B cell (primary cell): ENCODE measurements at regions not wholly inside any gene's neighbourhood (a gene's known extent, or its start where the extent isn't known, plus 50 kb on each side); places are given as distances from the start of the nearest gene placed in this dataset.

Source experiments
- ATAC-seq: fragments of 200-7000 bp; cut with Tn5 transposase; one replicate; pipeline ENCODE4 v1.10.0; 2021; ENCODE audit warnings: low read depth, mild to moderate bottlenecking, moderate number of reproducible peaks, moderate library complexity
- CTCF ChIA-PET: fragments of 350-600 bp; sonication (Branson Sonifier 250); formaldehyde crosslinking; loops from one replicate; lab custom pipeline; 2021; ENCODE audit warnings: antibody characterized with exemption, inconsistent platforms; lab: Charles Lee
- POLR2A ChIA-PET: fragments of 350-600 bp; sonication (Branson Sonifier 250); formaldehyde crosslinking; loops from one replicate; lab custom pipeline; 2021; ENCODE audit warnings: antibody characterized with exemption; lab: Charles Lee
- DNase-seq: peaks from one replicate; pipeline ENCODE4 v3.0.0; 2013
- H2AFZ ChIP-seq: 2 replicates; pipeline ENCODE4 v1.6.1; 2012; ENCODE audit warnings: mild to moderate bottlenecking, low read depth, low read length; ENCODE audit not compliant: insufficient read depth, poor library complexity, severe bottlenecking
- H3K27ac ChIP-seq, 2 donors: 1 replicate in 1 of 2; 2 replicates in 1 of 2; pipeline ENCODE4 v1.5.1; 2012 to 2013; ENCODE audit warnings: low read length in 2 of 2, mild to moderate bottlenecking in 2 of 2, moderate library complexity in 1 of 2
- H3K27me3 ChIP-seq, 4 experiments: fragments of 200-600 bp in 1 of 4; sonication (generic) in 1 of 4; replicated peaks in 1 of 4; 1 replicate in 2 of 4; 2 replicates in 2 of 4; pipeline versions ENCODE4 v1.6.1 to v1.7.0; 2013 to 2016; ENCODE audit warnings: low read length in 3 of 4, mild to moderate bottlenecking in 2 of 4, mixed read lengths in 1 of 4, moderate library complexity in 1 of 4; ENCODE audit not compliant: insufficient read depth in 4 of 4, control insufficient read depth in 3 of 4; ENCODE audit errors: control extremely low read depth in 1 of 4
- H3K36me3 ChIP-seq, 2 experiments: replicated peaks in 1 of 2; 1 replicate in 1 of 2; 2 replicates in 1 of 2; pipeline versions ENCODE4 v1.6.1 to v1.7.1; 2013; ENCODE audit warnings: low read length in 1 of 2; ENCODE audit not compliant: insufficient read depth in 2 of 2, control insufficient read depth in 1 of 2; ENCODE audit errors: control extremely low read depth in 1 of 2, extremely low read depth in 1 of 2
- H3K4me1 ChIP-seq, 2 donors: fragments of 200-600 bp in 1 of 2; sonication (generic) in 1 of 2; 1 replicate in 1 of 2; 2 replicates in 1 of 2; pipeline versions ENCODE4 v1.5.1 to v1.6.1; 2013 to 2017; ENCODE audit warnings: low read length in 2 of 2; ENCODE audit not compliant: control insufficient read depth in 2 of 2, insufficient read depth in 2 of 2
- H3K4me2 ChIP-seq: replicated peaks from 2 replicates; pipeline ENCODE3; 2012; ENCODE audit warnings: mild to moderate bottlenecking, low read depth, low read length; ENCODE audit not compliant: poor library complexity, severe bottlenecking
- H3K4me3 ChIP-seq, 5 experiments: fragments of 200-600 bp in 1 of 5; sonication (generic) in 1 of 5; 1 replicate in 3 of 5; 2 replicates in 2 of 5; pipeline versions ENCODE4 v1.5.1 to v1.7.0; 2011 to 2016; ENCODE audit warnings: low read length in 4 of 5, mild to moderate bottlenecking in 4 of 5, low read depth in 2 of 5, control low read depth in 1 of 5, moderate library complexity in 1 of 5; ENCODE audit not compliant: insufficient read depth in 1 of 5; ENCODE audit errors: control extremely low read depth in 1 of 5, extremely low read depth in 1 of 5
- H3K79me2 ChIP-seq: fragments of 200-600 bp; sonication (generic); one replicate; pipeline ENCODE4 v1.6.0; 2016; ENCODE audit warnings: low read length; ENCODE audit not compliant: control insufficient read depth, insufficient read depth
- H3K9ac ChIP-seq: fragments of 200-600 bp; sonication (generic); 2 replicates; pipeline ENCODE4 v1.6.1; 2017; ENCODE audit warnings: mild to moderate bottlenecking, low read length, moderate library complexity
- H3K9me3 ChIP-seq, 3 donors: one replicate each; pipeline versions ENCODE4 v1.6.1 to v1.7.1; 2013; ENCODE audit warnings: low read length in 2 of 3; ENCODE audit not compliant: control insufficient read depth in 2 of 3, insufficient read depth in 1 of 3; ENCODE audit errors: control extremely low read depth in 1 of 3
- H4K20me1 ChIP-seq: 2 replicates; pipeline ENCODE4 v1.6.0; 2012; ENCODE audit warnings: mild to moderate bottlenecking, low read length; ENCODE audit not compliant: insufficient read depth, control insufficient read depth, poor library complexity, severe bottlenecking
- H3K27ac Mint-ChIP-seq: one replicate; pipeline ENCODE4 v1.8.0; 2021; ENCODE audit warnings: mixed read lengths
- H3K27me3 Mint-ChIP-seq: one replicate; pipeline ENCODE4 v1.8.0; 2021; ENCODE audit warnings: mixed read lengths
- H3K4me1 Mint-ChIP-seq: one replicate; pipeline ENCODE4 v1.8.0; 2021; ENCODE audit warnings: mixed read lengths
- H3K4me3 Mint-ChIP-seq: one replicate; pipeline ENCODE4 v1.8.0; 2021; ENCODE audit warnings: mixed read lengths
- H3K9me3 Mint-ChIP-seq: one replicate; pipeline ENCODE4 v1.8.0; 2022; ENCODE audit warnings: mixed read lengths; ENCODE audit not compliant: insufficient read depth
- CTCF ChIP-seq: fragments of 200-600 bp; IDR thresholded peaks from one replicate; pipeline ENCODE4 v1.8.0; 2022; ENCODE audit warnings: antibody characterized with exemption, mild to moderate bottlenecking
- EZH2 ChIP-seq: IDR thresholded peaks from 2 replicates; pipeline ENCODE4 v1.6.1; 2012; ENCODE audit warnings: borderline replicate concordance, low read depth, mild to moderate bottlenecking, moderate library complexity, low read length; ENCODE audit not compliant: insufficient read depth, poor library complexity, severe bottlenecking
- WGBS: methylation state at CpG from one replicate; pipeline ENCODE4 v1.1.5; 2013; ENCODE audit warnings: missing lambda C conversion rate; ENCODE audit not compliant: insufficient coverage; 5-methylcytosine and 5-hydroxymethylcytosine counted together
- intact Hi-C: fragments of 100-400 bp; cut with micrococcal nuclease; formaldehyde crosslinking; loops from one replicate; pipeline ENCODE4 v1.10.0; 2022

GRCh38 chr12:66956300-66956699, 277.4 kb upstream of the GRIP1 start:
- no peak for DNase-seq
- Mint-ChIP-seq H3K9me3 (no peaks in the 10 kb centered on the region), H3K4me1 (no peaks in the 10 kb centered on the region), H3K27me3 (peaks cover 5% of the 10 kb centered on the region), H3K4me3 (no peak overlapping the region), H3K27ac (no peak overlapping the region)
- H3K27ac ChIP-seq = no peak overlapping the region
- intact Hi-C loops = no loop called here
- H3K9ac ChIP-seq = no peak overlapping the region
- no peaks in the 10 kb centered on the region for H3K79me2 ChIP-seq
- no peak for ATAC-seq
- CTCF ChIA-PET = no interaction called here
- no peak overlapping the region for H3K4me3 ChIP-seq
- WGBS = no CpG with 5 or more reads among the region's 3 CpGs
- peaks cover 0 to 3% (median 0%) of the 10 kb centered on the region in 4 experiments for H3K27me3 ChIP-seq
- POLR2A ChIA-PET = no interaction called here
- H3K4me2 ChIP-seq = no peak overlapping the region
- H3K36me3 ChIP-seq = no peaks in the 10 kb centered on the region
- H3K4me1 ChIP-seq = no peaks in the 10 kb centered on the region
- H2AFZ ChIP-seq = no peak overlapping the region
- H4K20me1 ChIP-seq = no peaks in the 10 kb centered on the region
- no peaks in the 10 kb centered on the region for H3K9me3 ChIP-seq
- TF ChIP-seq CTCF = no peak
- no peak for TF ChIP-seq EZH2

DNA sequence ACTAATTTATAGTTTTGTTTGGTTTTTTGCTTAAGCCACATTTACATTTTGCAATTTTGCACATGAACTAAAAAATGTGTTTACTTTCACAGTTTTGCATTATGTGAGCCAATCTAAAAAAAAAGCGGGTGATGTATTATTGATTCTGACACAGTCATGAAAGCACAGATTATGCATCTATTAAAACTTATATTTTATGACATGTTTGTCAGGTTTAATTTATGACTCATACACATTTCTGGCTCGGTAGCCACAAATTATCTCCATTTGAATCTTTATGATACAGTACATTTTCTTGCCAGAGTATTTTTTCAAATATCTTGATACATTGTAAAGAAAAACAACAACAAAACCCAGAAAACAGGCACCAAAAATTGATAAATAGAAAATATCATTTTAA, 280.4 kb upstream of the GRIP1 start:
- ChIA-PET CTCF (no interaction called here), POLR2A (no interaction called here)
- DNase-seq = no peak
- Histone ChIP-seq H3K27me3 (peaks cover 0 to 3% (median 0%) of the 10 kb centered on the region in 4 experiments), H3K4me2 (no peak overlapping the region), H3K79me2 (no peaks in the 10 kb centered on the region), H2AFZ (no peak overlapping the region), H3K4me3 (no peak overlapping the region), H3K4me1 (no peaks in the 10 kb centered on the region), H3K36me3 (no peaks in the 10 kb centered on the region), H3K9ac (no peak overlapping the region), H3K9me3 (no peaks in the 10 kb centered on the region), H4K20me1 (no peaks in the 10 kb centered on the region), H3K27ac (no peak overlapping the region)
- TF ChIP-seq EZH2 (no peak), CTCF (no peak)
- no peak for ATAC-seq
- Mint-ChIP-seq H3K27me3 (peaks cover 2% of the 10 kb centered on the region), H3K9me3 (no peaks in the 10 kb centered on the region), H3K4me3 (no peak overlapping the region), H3K4me1 (no peaks in the 10 kb centered on the region), H3K27ac (no peak overlapping the region)
- no CpG with 5 or more reads among the region's 2 CpGs for WGBS
- intact Hi-C loops = no loop called here
